Neuronal stem cell (in vitro differentiated cells): ENCODE measurements at regions not wholly inside any gene's neighbourhood (a gene's known extent, or its start where the extent isn't known, plus 50 kb on each side); places are given as distances from the start of the nearest gene placed in this dataset.

Experiments used
- DNase-seq: peaks from one replicate; pipeline ENCODE4 v3.0.0-alpha.2; 2013; ENCODE audit warnings: low spot score
- H2AFZ ChIP-seq: one replicate; pipeline ENCODE4 v1.6.1; 2013; ENCODE audit warnings: mild to moderate bottlenecking, low read length, inconsistent platforms
- H2AK5ac ChIP-seq: 2 replicates; pipeline ENCODE4 v1.6.1; 2013; ENCODE audit warnings: low read depth, mild to moderate bottlenecking, inconsistent platforms, low read length, moderate library complexity, mixed read lengths
- H2BK120ac ChIP-seq: 2 replicates; pipeline ENCODE4 v1.6.1; 2013; ENCODE audit warnings: low read depth, mild to moderate bottlenecking, inconsistent platforms, low read length, moderate library complexity, mixed read lengths
- H2BK12ac ChIP-seq: one replicate; pipeline ENCODE4 v1.6.1; 2013; ENCODE audit warnings: low read length, inconsistent platforms
- H2BK15ac ChIP-seq: 2 replicates; pipeline ENCODE4 v1.6.1; 2013; ENCODE audit warnings: mild to moderate bottlenecking, low read length, inconsistent platforms, mixed read lengths
- H2BK5ac ChIP-seq: one replicate; pipeline ENCODE4 v1.6.1; 2013; ENCODE audit warnings: inconsistent platforms, mild to moderate bottlenecking, low read length, moderate library complexity
- H3K14ac ChIP-seq: one replicate; pipeline ENCODE4 v1.6.1; 2013; ENCODE audit warnings: low read length, inconsistent platforms
- H3K18ac ChIP-seq: 2 replicates; pipeline ENCODE4 v1.6.1; 2013; ENCODE audit warnings: low read length, inconsistent platforms
- H3K23ac ChIP-seq: 2 replicates; pipeline ENCODE4 v1.6.1; 2013; ENCODE audit warnings: low read depth, mild to moderate bottlenecking, mixed read lengths, low read length, inconsistent platforms; ENCODE audit not compliant: poor library complexity
- H3K27ac ChIP-seq: replicated peaks from 3 replicates; pipeline ENCODE4 v1.5.1; 2013; ENCODE audit warnings: low read length, inconsistent platforms
- H3K27me3 ChIP-seq, 3 experiments: 2 replicates each; pipeline ENCODE4 v1.6.1; 2013; ENCODE audit warnings: low read length in 3 of 3, mild to moderate bottlenecking in 2 of 3, inconsistent platforms in 1 of 3, low read depth in 1 of 3, mixed read lengths in 1 of 3, moderate library complexity in 1 of 3; ENCODE audit not compliant: control insufficient read depth in 3 of 3, insufficient read depth in 3 of 3
- H3K36me3 ChIP-seq, 2 donors: replicated peaks in 1 of 2; 2 replicates each; pipeline ENCODE4 v1.6.1; 2013; ENCODE audit warnings: low read length in 2 of 2; ENCODE audit not compliant: control insufficient read depth in 2 of 2, insufficient read depth in 2 of 2
- H3K4ac ChIP-seq: 2 replicates; pipeline ENCODE4 v1.6.1; 2013; ENCODE audit warnings: inconsistent platforms, mild to moderate bottlenecking, low read length, moderate library complexity
- H3K4me1 ChIP-seq, 2 donors: 1 replicate in 1 of 2; 2 replicates in 1 of 2; pipeline ENCODE4 v1.6.1; 2013; ENCODE audit warnings: low read length in 2 of 2, low read depth in 1 of 2; ENCODE audit not compliant: control insufficient read depth in 2 of 2, insufficient read depth in 1 of 2
- H3K4me2 ChIP-seq: one replicate; pipeline ENCODE4 v1.6.1; 2013; ENCODE audit warnings: mild to moderate bottlenecking, low read length, inconsistent platforms; ENCODE audit not compliant: insufficient read depth, poor library complexity, severe bottlenecking
- H3K4me3 ChIP-seq, 2 donors: 2 replicates each; pipeline ENCODE4 v1.5.1; 2013; ENCODE audit warnings: low read length in 2 of 2, mild to moderate bottlenecking in 2 of 2, inconsistent platforms in 1 of 2, moderate library complexity in 1 of 2
- H3K79me1 ChIP-seq: one replicate; pipeline ENCODE4 v1.6.1; 2013; ENCODE audit warnings: low read depth, mild to moderate bottlenecking, inconsistent platforms, low read length, moderate library complexity
- H3K9ac ChIP-seq: one replicate; pipeline ENCODE4 v1.6.1; 2013; ENCODE audit warnings: mild to moderate bottlenecking, low read depth, low read length, inconsistent platforms; ENCODE audit not compliant: poor library complexity
- H3K9me3 ChIP-seq, 2 donors: replicated peaks in 1 of 2; 2 replicates each; pipeline versions ENCODE3 to v1.6.1; 2013; ENCODE audit warnings: low read length in 2 of 2, mild to moderate bottlenecking in 2 of 2, inconsistent platforms in 1 of 2, low read depth in 1 of 2, mixed read lengths in 1 of 2, moderate library complexity in 1 of 2; ENCODE audit not compliant: control insufficient read depth in 2 of 2, insufficient read depth in 1 of 2
- H4K8ac ChIP-seq: one replicate; pipeline ENCODE4 v1.6.1; 2013; ENCODE audit warnings: low read depth, mild to moderate bottlenecking, inconsistent platforms, low read length, moderate library complexity
- H4K91ac ChIP-seq: one replicate; pipeline ENCODE4 v1.6.1; 2013; ENCODE audit warnings: low read length, low read depth, mild to moderate bottlenecking, inconsistent platforms; ENCODE audit not compliant: poor library complexity
- WGBS, 2 donors: extraction: QIAGEN DNeasy Blood & Tissue Kit; methylation state at CpG; one replicate each; pipeline ENCODE4 v1.1.7; 2013; ENCODE audit warnings: missing lambda C conversion rate in 2 of 2, mixed read lengths in 1 of 2; ENCODE audit not compliant: insufficient read length in 2 of 2, insufficient replicate concordance in 1 of 2; ENCODE audit errors: extremely low coverage in 2 of 2; 5-methylcytosine and 5-hydroxymethylcytosine counted together

DNA sequence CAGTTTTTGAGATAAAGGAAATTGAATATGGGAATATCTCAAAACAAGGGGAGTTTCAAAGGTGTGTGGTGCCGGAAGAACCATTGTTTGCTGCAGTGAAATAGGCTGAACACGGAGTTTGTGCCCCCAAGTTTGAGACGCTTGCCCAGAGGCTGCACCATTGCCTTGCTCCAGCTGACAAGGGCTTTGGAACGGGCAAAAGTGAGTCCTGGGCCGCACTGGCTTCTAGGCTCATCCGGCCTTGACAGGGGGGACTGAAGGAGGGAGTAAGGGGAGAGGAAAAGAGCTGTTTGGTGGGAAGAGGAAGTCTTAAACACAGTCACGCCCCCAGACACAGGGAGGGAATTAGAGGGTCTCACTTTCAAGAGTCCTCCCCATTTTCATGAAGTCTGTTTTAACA, 269.9 kb downstream of the FAM43A start:
- no peak for DNase-seq
- Histone ChIP-seq H3K36me3 (no peaks in the 10 kb centered on the region), H2BK120ac (no peak overlapping the region), H2BK5ac (no peak overlapping the region), H3K9me3 (no peaks in the 10 kb centered on the region), H3K4me3 (peak overlapping the region in 1 of 2 donors; percentile 19), H3K4me2 (no peak overlapping the region), H2BK15ac (no peak overlapping the region), H3K18ac (no peak overlapping the region), H3K4me1 (peaks cover 0 to 3% of the 10 kb centered on the region in 2 donors), H3K9ac (no peak overlapping the region), H2AK5ac (no peak overlapping the region), H3K27ac (no peak overlapping the region), H3K23ac (no peak overlapping the region), H3K79me1 (peaks cover 1% of the 10 kb centered on the region), H3K14ac (no peak overlapping the region), H4K91ac (no peak overlapping the region), H2AFZ (no peak overlapping the region), H3K4ac (no peak overlapping the region), H2BK12ac (no peak overlapping the region), H4K8ac (no peak overlapping the region), H3K27me3 (peaks cover 0 to 4% (median 2%) of the 10 kb centered on the region in 3 experiments)
- WGBS, 2 donors, result no CpG with 5 or more reads among the region's 7 CpGs

DNA sequence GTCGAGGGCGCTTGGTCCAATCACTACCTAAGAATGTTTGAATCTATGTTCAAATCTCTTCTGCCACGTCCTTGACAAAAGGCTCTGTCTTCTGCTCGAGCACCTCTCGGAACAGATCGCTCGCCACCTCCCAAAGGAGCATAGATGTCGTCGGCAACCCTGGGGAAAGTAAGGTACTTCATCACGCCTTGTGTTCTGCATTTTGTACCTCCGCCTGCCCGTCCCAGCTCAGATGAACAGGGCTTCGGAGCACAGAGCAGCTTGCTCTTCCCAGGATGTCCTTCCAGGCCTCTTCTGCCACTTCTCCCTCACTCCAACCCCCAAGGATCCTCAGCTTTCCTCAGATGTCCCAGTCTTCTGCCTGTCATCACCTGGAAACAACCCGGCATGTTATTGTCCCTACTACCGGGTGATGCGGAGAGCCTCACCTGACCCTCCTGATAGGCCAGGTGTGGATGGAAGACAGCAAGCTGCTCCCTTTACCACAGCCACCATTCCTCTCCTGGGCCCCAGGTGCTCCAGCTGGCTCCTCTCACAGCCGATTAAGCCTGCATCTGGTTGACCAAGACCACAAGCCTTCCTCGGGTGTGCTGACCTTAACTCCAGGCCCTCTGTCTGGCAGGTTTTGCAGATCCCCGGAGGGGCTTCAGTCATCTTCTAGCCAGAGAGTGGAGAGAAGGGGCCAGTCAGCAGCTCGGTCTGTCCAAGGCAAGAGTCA, 270.5 kb downstream of the FAM43A start:
- Histone ChIP-seq H4K8ac (no peak overlapping the region), H3K4me1 (peaks cover 0 to 3% of the 10 kb centered on the region in 2 donors), H3K9me3 (no peaks in the 10 kb centered on the region), H2BK5ac (no peak overlapping the region), H2BK15ac (no peak overlapping the region), H3K14ac (no peak overlapping the region), H3K18ac (no peak overlapping the region), H2AFZ (no peak overlapping the region), H3K4ac (no peak overlapping the region), H2BK12ac (no peak overlapping the region), H3K4me2 (no peak overlapping the region), H3K23ac (peak overlapping the region; percentile 4), H3K4me3 (no peak overlapping the region), H2AK5ac (no peak overlapping the region), H2BK120ac (no peak overlapping the region), H3K27ac (no peak overlapping the region), H3K27me3 (peaks cover 0 to 4% (median 2%) of the 10 kb centered on the region in 3 experiments), H4K91ac (no peak overlapping the region), H3K79me1 (peaks cover 1% of the 10 kb centered on the region), H3K9ac (no peak overlapping the region), H3K36me3 (no peaks in the 10 kb centered on the region)
- no peak for DNase-seq
- no CpG with 5 or more reads among the region's 20 CpGs for WGBS, 2 donors

DNA sequence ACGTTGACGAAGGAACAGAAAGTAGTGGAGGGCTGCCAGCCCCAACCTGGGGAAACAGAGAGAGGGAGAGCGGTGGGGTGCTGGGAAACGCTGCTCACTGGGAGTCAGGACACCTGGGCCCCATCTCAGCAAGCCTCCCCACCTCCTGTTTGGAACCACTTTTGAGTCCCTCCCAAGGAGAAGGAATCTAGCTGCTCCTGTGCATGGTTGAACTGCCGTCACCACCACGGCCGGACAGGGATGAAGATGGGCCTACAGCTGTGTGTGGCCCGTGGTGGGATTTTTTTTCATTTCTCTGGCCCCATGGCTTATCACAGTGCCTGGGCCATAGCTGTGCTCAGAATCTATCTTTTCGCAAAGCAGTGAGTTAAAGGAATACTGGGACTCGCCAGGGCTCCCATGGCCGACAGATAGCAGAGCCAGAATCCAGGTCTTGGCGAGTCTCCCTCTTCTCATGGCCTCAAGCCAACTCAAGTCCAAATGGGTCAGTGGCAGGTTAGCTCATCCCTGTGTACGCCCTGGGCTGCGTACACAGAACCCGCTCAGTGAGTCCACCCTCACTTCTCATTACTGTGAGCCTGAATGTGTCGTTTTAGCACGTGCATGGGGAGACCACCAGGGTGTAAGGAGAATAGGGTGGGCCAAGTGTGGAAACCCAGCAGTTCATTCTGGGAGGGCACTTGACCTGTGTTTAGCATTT, 271.2 kb downstream of the FAM43A start:
- no peak for DNase-seq
- no peak overlapping the region for H2AK5ac ChIP-seq
- no peak overlapping the region for H2AFZ ChIP-seq
- no peak overlapping the region for H3K9ac ChIP-seq
- H3K9me3 ChIP-seq, result no peaks in the 10 kb centered on the region
- H2BK15ac ChIP-seq, result no peak overlapping the region
- no peak overlapping the region for H4K91ac ChIP-seq
- no peak overlapping the region for H3K4ac ChIP-seq
- H3K27ac ChIP-seq, result no peak overlapping the region
- peaks cover 0 to 3% of the 10 kb centered on the region in 2 donors for H3K4me1 ChIP-seq
- H3K14ac ChIP-seq, result no peak overlapping the region
- H3K4me3 ChIP-seq, result no peak overlapping the region
- no peak overlapping the region for H3K18ac ChIP-seq
- no peak overlapping the region for H4K8ac ChIP-seq
- no peak overlapping the region for H2BK5ac ChIP-seq
- H3K27me3 ChIP-seq, result peaks cover 0 to 4% (median 2%) of the 10 kb centered on the region in 3 experiments
- H3K36me3 ChIP-seq, result no peaks in the 10 kb centered on the region
- no peak overlapping the region for H2BK120ac ChIP-seq
- no peak overlapping the region for H3K4me2 ChIP-seq
- peak overlapping the region; percentile 4 for H3K23ac ChIP-seq
- H3K79me1 ChIP-seq, result peaks cover 1% of the 10 kb centered on the region
- no CpG with 5 or more reads among the region's 17 CpGs for WGBS, 2 donors
- no peak overlapping the region for H2BK12ac ChIP-seq

DNA sequence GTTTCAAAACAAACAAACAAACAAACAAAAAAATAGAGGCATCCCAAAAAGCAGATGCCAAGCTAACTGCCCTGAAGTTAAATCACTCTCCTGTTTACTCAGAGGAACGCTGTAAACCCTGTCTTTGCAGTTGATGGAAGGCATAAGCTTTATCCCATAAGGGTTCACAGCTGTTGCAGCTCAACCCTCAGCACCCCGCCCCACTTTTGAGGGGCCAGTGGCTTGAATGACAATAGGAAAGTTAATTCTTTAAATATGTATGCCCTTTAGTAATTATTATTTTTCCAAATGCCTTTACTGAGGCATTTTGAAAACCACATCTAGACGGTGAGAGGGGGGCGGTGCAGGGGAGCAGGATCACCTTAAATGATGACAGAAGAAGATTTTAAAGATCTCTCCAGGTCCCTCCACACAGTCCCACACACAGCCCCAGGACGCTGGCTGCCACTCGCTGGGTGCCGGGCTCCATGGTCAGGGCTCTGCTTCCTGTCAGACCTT, 272.1 kb downstream of the FAM43A start:
- H2BK12ac ChIP-seq, result no peak overlapping the region
- H3K23ac ChIP-seq, result no peak overlapping the region
- peaks cover 0 to 4% (median 2%) of the 10 kb centered on the region in 3 experiments for H3K27me3 ChIP-seq
- H3K9me3 ChIP-seq, result no peaks in the 10 kb centered on the region
- no peak overlapping the region for H2AK5ac ChIP-seq
- no peak overlapping the region for H3K4me3 ChIP-seq
- H2BK120ac ChIP-seq, result no peak overlapping the region
- H3K18ac ChIP-seq, result no peak overlapping the region
- H3K9ac ChIP-seq, result no peak overlapping the region
- H2AFZ ChIP-seq, result no peak overlapping the region
- no peak overlapping the region for H2BK15ac ChIP-seq
- no peak overlapping the region for H4K8ac ChIP-seq
- no peak overlapping the region for H3K4ac ChIP-seq
- no peak overlapping the region for H3K14ac ChIP-seq
- WGBS, 2 donors, result no CpG with 5 or more reads among the region's 7 CpGs
- no peak overlapping the region for H2BK5ac ChIP-seq
- H3K27ac ChIP-seq, result no peak overlapping the region
- peaks cover 0 to 3% of the 10 kb centered on the region in 2 donors for H3K4me1 ChIP-seq
- H3K79me1 ChIP-seq, result no peaks in the 10 kb centered on the region
- no peak overlapping the region for H4K91ac ChIP-seq
- H3K4me2 ChIP-seq, result no peak overlapping the region
- no peak for DNase-seq
- no peaks in the 10 kb centered on the region for H3K36me3 ChIP-seq
